GM21529 (cell line): ENCODE measurements at regions not wholly inside any gene's neighbourhood (a gene's known extent, or its start where the extent isn't known, plus 50 kb on each side); places are given as distances from the start of the nearest gene placed in this dataset.
"Not testable (repeated sequence)": the region's sequence is repeated elsewhere in the genome, so short reads cannot be mapped to it uniquely, and the experiment has no call there.

Experiments
- ATAC-seq: cut with Tn5 transposase; IDR thresholded peaks from one replicate; pipeline ENCODE4 v1.9.1; 2021; ENCODE audit not compliant: unreplicated experiment

- ATAC-seq: peak; percentile 57
Observed at GRCh38 chr5:18653216-18653752, 1019.0 kb downstream of the TAF11L14 start.

- ATAC-seq: no peak
Observed at GRCh38 chr5:18660511-18660910, 1026.3 kb downstream of the TAF11L14 start.

GRCh38 chr5:18662231-18662630 lies 1028.0 kb downstream of the TAF11L14 start:
- no peak for ATAC-seq

GRCh38 chr5:18674212-18674611 lies 1040.0 kb downstream of the TAF11L14 start:
- not testable (repeated sequence) for ATAC-seq

GRCh38 chr5:18675041-18675440 lies 1040.8 kb downstream of the TAF11L14 start:
- no peak for ATAC-seq

GRCh38 chr5:18686253-18686652 lies 1052.0 kb downstream of the TAF11L14 start:
- no peak for ATAC-seq

- ATAC-seq: no peak
Observed at GRCh38 chr5:18687429-18687828, 1053.2 kb downstream of the TAF11L14 start.

- no peak for ATAC-seq
Observed at GRCh38 chr5:18699681-18700080, 1065.4 kb downstream of the TAF11L14 start.

- no peak for ATAC-seq
Observed at GRCh38 chr5:18702821-18703220, 1068.6 kb downstream of the TAF11L14 start.

- ATAC-seq: no peak
Observed at GRCh38 chr5:18712936-18713485, 1078.8 kb downstream of the TAF11L14 start.

- no peak for ATAC-seq
Observed at GRCh38 chr5:18720002-18720401, 1085.7 kb downstream of the TAF11L14 start.

GRCh38 chr5:18732556-18733479 lies 1098.6 kb downstream of the TAF11L14 start:
- no peak for ATAC-seq

- ATAC-seq: no peak
Observed at GRCh38 chr5:18736051-18736398, 1101.8 kb downstream of the TAF11L14 start.

- ATAC-seq: not testable (repeated sequence)
Observed at GRCh38 chr5:18736736-18737135, 1102.5 kb downstream of the TAF11L14 start.

GRCh38 chr5:18740301-18740700 lies 1106.0 kb downstream of the TAF11L14 start:
- ATAC-seq: peak; percentile 41

- no peak for ATAC-seq
Observed at GRCh38 chr5:18742830-18743229, 1108.6 kb downstream of the TAF11L14 start.

- ATAC-seq: no peak
Observed at GRCh38 chr5:18744441-18744840, 1110.2 kb downstream of the TAF11L14 start.

GRCh38 chr5:18745042-18745987 lies 1111.1 kb downstream of the TAF11L14 start:
- peak; percentile 39 for ATAC-seq

- ATAC-seq: peak; percentile 68
Observed at GRCh38 chr5:18745988-18746615, 1111.8 kb downstream of the TAF11L14 start.

GRCh38 chr5:18749763-18750162 lies 1115.5 kb downstream of the TAF11L14 start:
- ATAC-seq: peak; percentile 34

GRCh38 chr5:18752317-18752716 lies 1118.1 kb downstream of the TAF11L14 start:
- no peak for ATAC-seq
